ENCODE measurements at regions not wholly inside any gene's neighbourhood (a gene's known extent, or its start where the extent isn't known, plus 50 kb on each side); places are given as distances from the start of the nearest gene placed in this dataset.
"Not testable (repeated sequence)": the region's sequence is repeated elsewhere in the genome, so short reads cannot be mapped to it uniquely, and the experiment has no call there.

DNA sequence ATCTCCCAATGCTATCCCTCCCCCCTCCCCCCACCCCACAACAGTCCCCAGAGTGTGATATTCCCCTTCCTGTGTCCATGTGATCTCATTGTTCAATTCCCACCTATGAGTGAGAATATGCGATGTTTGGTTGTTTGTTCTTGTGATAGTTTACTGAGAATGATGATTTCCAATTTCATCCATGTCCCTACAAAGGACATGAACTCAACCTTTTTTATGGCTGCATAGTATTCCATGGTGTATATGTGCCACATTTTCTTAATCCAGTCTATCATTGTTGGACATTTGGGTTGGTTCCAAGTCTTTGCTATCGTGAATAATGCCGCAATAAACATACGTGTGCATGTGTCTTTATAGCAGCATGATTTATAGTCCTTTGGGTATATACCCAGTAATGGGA, 106.1 kb downstream of the FOXD4L6 start:
- H3K4me1 ChIP-seq (ENCODE audit: insufficient read depth); H4K20me1 ChIP-seq (replicated peaks; ENCODE audit: insufficient read depth); H3K27me3 Mint-ChIP-seq (ENCODE audit: insufficient read depth, low read depth, poor library complexity); H3K27ac ChIP-seq (ENCODE audit: low read depth); DNase-seq (ENCODE audit: low spot score); H3F3A ChIP-seq (replicated peaks; ENCODE audit: low read depth); H3K36me3 Mint-ChIP-seq (ENCODE audit: low read depth); H3K4me3 ChIP-seq; H3K36me3 ChIP-seq (ENCODE audit: insufficient read depth); H3K4me1 Mint-ChIP-seq; H3K27ac Mint-ChIP-seq; H3K4me3 Mint-ChIP-seq; H3K9me2 ChIP-seq (ENCODE audit: insufficient read depth); H3K4me2 ChIP-seq; H2AFZ ChIP-seq; H3K79me2 ChIP-seq (replicated peaks; ENCODE audit: insufficient read depth); ATAC-seq: not testable (repeated sequence)
- H3K27me3 ChIP-seq (ENCODE audit: insufficient read depth): peaks cover 23% of the 10 kb centered on the region
- H3K9me3 Mint-ChIP-seq: peaks cover 36% of the 10 kb centered on the region

DNA sequence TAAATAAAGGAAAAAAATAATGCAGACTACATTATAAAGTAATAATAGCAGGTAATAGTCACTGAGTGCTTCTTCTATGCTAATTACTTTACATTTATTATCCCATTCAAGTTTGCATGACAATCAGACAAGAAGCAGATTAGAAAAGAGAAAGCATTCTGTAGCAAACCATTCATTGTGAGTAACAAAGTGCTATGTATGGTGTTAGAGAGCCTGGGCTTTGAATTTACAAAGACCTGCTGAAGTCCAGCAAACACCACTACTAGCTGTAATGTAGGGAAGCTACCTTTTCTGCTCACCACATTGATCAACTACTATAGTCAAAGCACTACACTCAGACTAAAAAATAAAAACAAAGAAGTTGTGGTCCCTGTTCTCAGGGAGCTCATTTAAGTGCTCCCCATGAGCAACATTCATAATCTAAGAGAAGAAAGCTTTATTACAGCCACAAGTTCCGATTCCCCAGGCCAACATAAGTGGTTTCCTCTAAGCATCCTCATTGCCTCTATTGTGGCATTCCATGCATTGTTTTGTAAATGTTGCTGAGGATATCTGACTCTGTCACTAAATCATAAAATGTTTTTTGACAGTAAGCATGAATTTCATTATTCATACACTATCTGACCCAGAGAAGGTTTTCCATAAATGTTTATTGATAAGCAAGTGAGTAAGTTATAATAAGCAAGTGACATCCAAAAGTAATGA, 108.5 kb downstream of the FOXD4L6 start:
- not testable (repeated sequence) for H3K79me2 ChIP-seq (replicated peaks; ENCODE audit: insufficient read depth); DNase-seq (ENCODE audit: low spot score); H3F3A ChIP-seq (replicated peaks; ENCODE audit: low read depth); H3K4me1 ChIP-seq (ENCODE audit: insufficient read depth); H3K27me3 Mint-ChIP-seq (ENCODE audit: insufficient read depth, low read depth, poor library complexity); H3K36me3 ChIP-seq (ENCODE audit: insufficient read depth); H3K4me1 Mint-ChIP-seq; H3K27ac Mint-ChIP-seq; H4K20me1 ChIP-seq (replicated peaks; ENCODE audit: insufficient read depth); H3K4me3 ChIP-seq; H3K9me2 ChIP-seq (ENCODE audit: insufficient read depth); H2AFZ ChIP-seq; H3K4me2 ChIP-seq; H3K4me3 Mint-ChIP-seq; H3K36me3 Mint-ChIP-seq (ENCODE audit: low read depth); H3K27ac ChIP-seq (ENCODE audit: low read depth)
- ATAC-seq: peak; percentile 84
- H3K9me3 Mint-ChIP-seq: peaks cover 24% of the 10 kb centered on the region
- peaks cover 12% of the 10 kb centered on the region; the same call in 1 of the 2 replicates for H3K27me3 ChIP-seq (ENCODE audit: insufficient read depth)

DNA sequence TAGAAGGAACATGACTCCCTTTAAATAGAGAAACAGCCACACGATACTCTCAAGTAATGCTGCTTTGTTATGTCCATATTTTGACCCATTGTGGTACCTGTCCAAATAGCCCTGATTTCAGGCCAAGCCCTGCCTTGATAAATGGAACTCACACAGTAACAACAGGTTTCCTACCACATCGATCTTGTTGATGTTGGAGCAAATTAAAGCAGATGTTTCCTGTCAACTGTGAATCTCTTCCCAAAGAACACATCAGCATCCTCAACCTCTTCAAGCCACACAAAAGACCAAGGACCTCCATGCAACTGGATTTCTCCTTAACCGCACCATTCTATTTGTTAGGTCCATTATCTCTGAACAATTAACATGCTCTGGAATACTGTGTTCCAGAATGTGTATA, 109.5 kb downstream of the FOXD4L6 start:
- not testable (repeated sequence) for H3K4me3 ChIP-seq; H3K4me2 ChIP-seq; H3K27me3 ChIP-seq (ENCODE audit: insufficient read depth); ATAC-seq; H4K20me1 ChIP-seq (replicated peaks; ENCODE audit: insufficient read depth); H3K36me3 ChIP-seq (ENCODE audit: insufficient read depth); H3K27ac Mint-ChIP-seq; H3K27ac ChIP-seq (ENCODE audit: low read depth); H3F3A ChIP-seq (replicated peaks; ENCODE audit: low read depth); H3K79me2 ChIP-seq (replicated peaks; ENCODE audit: insufficient read depth); H3K4me3 Mint-ChIP-seq; H3K27me3 Mint-ChIP-seq (ENCODE audit: insufficient read depth, low read depth, poor library complexity); H3K9me2 ChIP-seq (ENCODE audit: insufficient read depth); H3K4me1 Mint-ChIP-seq; H3K4me1 ChIP-seq (ENCODE audit: insufficient read depth); H3K36me3 Mint-ChIP-seq (ENCODE audit: low read depth); DNase-seq (ENCODE audit: low spot score); H2AFZ ChIP-seq
- H3K9me3 Mint-ChIP-seq: peaks cover 17% of the 10 kb centered on the region

DNA sequence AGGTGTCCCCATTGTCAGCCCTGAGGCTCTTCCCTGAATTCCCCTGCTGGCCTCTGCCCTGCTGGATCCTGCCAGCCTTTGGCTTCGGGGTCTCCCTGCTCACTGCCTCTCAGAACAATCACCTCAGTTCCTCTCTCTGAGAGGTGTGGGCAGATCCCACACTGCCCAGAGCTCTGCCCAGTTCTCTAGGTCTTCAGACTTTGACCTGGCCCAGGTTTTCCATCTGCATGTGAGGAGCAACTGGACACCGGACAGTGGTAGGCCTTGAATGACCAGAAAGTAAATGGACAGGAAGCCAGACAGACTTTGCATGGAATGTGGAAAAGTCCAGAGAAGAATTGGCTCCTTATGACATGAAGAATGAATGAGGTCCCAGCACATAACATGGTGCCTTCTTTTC, 111.8 kb downstream of the FOXD4L6 start:
- DNase-seq (ENCODE audit: low spot score); H3F3A ChIP-seq (replicated peaks; ENCODE audit: low read depth); H3K4me3 ChIP-seq; H3K4me1 Mint-ChIP-seq; H3K4me2 ChIP-seq; H4K20me1 ChIP-seq (replicated peaks; ENCODE audit: insufficient read depth); H3K27me3 Mint-ChIP-seq (ENCODE audit: insufficient read depth, low read depth, poor library complexity); H3K36me3 Mint-ChIP-seq (ENCODE audit: low read depth); H3K4me3 Mint-ChIP-seq; H3K27ac ChIP-seq (ENCODE audit: low read depth); H3K4me1 ChIP-seq (ENCODE audit: insufficient read depth); H3K27me3 ChIP-seq (ENCODE audit: insufficient read depth); H3K9me2 ChIP-seq (ENCODE audit: insufficient read depth); H3K9me3 Mint-ChIP-seq; H3K79me2 ChIP-seq (replicated peaks; ENCODE audit: insufficient read depth); ATAC-seq; H3K36me3 ChIP-seq (ENCODE audit: insufficient read depth); H2AFZ ChIP-seq; H3K27ac Mint-ChIP-seq: not testable (repeated sequence)

DNA sequence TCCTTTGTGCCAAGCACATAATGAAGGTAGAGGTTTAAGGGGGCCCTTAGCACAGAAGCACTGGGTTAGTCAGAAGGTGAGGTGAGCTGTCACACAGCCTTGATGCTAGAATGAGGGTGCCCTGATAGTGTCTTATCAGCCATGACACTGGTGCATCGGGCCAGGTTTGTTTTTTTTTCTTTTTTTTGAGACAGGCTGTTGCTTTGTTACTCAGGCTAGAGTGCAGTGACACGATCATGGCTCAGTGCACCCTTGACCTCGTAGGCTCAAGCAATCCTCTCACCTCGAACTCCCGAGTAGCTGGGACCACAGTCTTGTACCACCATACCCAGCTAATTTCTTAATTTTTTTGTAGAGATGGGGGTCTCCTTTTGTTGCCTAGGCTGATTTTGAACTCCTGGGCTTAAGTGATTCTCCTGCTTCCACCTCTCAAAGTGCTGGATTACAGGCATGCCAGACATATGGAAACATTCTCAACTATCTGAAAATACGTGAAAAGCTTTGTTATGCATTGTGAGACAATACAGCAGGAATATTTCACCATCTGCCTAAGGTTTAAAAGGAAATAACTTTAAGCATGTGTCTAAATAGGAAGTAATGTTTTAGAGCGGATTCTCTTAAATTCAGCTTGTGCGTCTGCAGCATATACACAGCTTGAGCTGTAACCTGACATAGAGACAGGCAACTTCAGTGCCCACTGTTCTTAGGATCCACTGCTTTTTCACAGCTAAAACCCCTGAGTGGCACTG, 128.4 kb downstream of the FOXD4L6 start:
- not testable (repeated sequence) for H3K9me2 ChIP-seq (ENCODE audit: insufficient read depth); H3K79me2 ChIP-seq (replicated peaks; ENCODE audit: insufficient read depth); H3K36me3 ChIP-seq (ENCODE audit: insufficient read depth); H3K27me3 ChIP-seq (ENCODE audit: insufficient read depth); H3K27ac ChIP-seq (ENCODE audit: low read depth); H3K4me3 Mint-ChIP-seq; H2AFZ ChIP-seq; H4K20me1 ChIP-seq (replicated peaks; ENCODE audit: insufficient read depth); H3K27ac Mint-ChIP-seq; H3K4me1 ChIP-seq (ENCODE audit: insufficient read depth); ATAC-seq; H3K4me1 Mint-ChIP-seq; DNase-seq (ENCODE audit: low spot score); H3K4me2 ChIP-seq; H3F3A ChIP-seq (replicated peaks; ENCODE audit: low read depth); H3K27me3 Mint-ChIP-seq (ENCODE audit: insufficient read depth, low read depth, poor library complexity); H3K4me3 ChIP-seq
- Mint-ChIP-seq H3K36me3 (ENCODE audit: low read depth) (peaks cover 17% of the 10 kb centered on the region), H3K9me3 (peaks cover 27% of the 10 kb centered on the region)

DNA sequence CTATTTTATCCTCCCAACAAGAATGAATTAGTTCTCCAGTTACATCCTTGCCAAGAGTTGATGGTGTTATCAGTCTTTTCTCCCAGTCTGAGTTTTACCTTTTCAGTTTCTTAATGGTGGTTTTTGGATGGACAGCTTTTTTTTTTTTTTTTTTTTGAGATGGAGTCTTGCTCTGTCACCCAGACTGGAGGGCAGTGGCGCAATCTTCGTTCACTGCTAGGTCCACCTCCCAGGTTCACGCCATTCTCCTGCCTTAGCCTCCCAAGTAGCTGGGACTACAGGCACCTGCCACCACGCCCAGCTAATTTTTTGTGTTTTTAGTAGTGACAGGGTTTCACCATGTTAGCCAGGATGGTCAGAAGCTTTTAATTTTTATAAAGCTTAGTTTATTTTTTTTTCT, 133.0 kb downstream of the FOXD4L6 start:
- H3K9me3 Mint-ChIP-seq: peaks cover 42% of the 10 kb centered on the region
- not testable (repeated sequence) for H3K9me2 ChIP-seq (ENCODE audit: insufficient read depth); H3K27ac Mint-ChIP-seq

More for the DNA sequence above, 133.0 kb downstream of the FOXD4L6 start:
- Histone ChIP-seq H3K4me1 (ENCODE audit: insufficient read depth) (peaks cover 19% of the 10 kb centered on the region; the same call in 1 of the 2 replicates), H3K27me3 (ENCODE audit: insufficient read depth) (peaks cover 11% of the 10 kb centered on the region)
- H2AFZ ChIP-seq; ATAC-seq; H4K20me1 ChIP-seq (replicated peaks; ENCODE audit: insufficient read depth); H3K4me3 Mint-ChIP-seq; H3K27me3 Mint-ChIP-seq (ENCODE audit: insufficient read depth, low read depth, poor library complexity); H3K4me3 ChIP-seq; DNase-seq (ENCODE audit: low spot score); H3K4me1 Mint-ChIP-seq; H3F3A ChIP-seq (replicated peaks; ENCODE audit: low read depth); H3K4me2 ChIP-seq; H3K79me2 ChIP-seq (replicated peaks; ENCODE audit: insufficient read depth); H3K36me3 ChIP-seq (ENCODE audit: insufficient read depth); H3K36me3 Mint-ChIP-seq (ENCODE audit: low read depth); H3K27ac ChIP-seq (ENCODE audit: low read depth): not testable (repeated sequence)
